ENCODE measurements at regions not wholly inside any gene's neighbourhood (a gene's known extent, or its start where the extent isn't known, plus 50 kb on each side); places are given as distances from the start of the nearest gene placed in this dataset.

- Histone ChIP-seq H3K9me3 (no peaks in the 10 kb centered on the region), H3K4me3 (no peak overlapping the region), H3K36me3 (no peaks in the 10 kb centered on the region), H3K4me1 (peaks cover 0 to 12% (median 0%) of the 10 kb centered on the region in 4 donors), H3K27me3 (no peaks in the 10 kb centered on the region), H3K27ac (no peak overlapping the region)
- peak; percentile 38 for DNase-seq
- intact Hi-C loops (cut with DNase I): no loop called here
- no peak for TF ChIP-seq EP300 (IDR thresholded peaks at IDR 0.05)
- TF ChIP-seq POLR2AphosphoS5 (IDR thresholded peaks at IDR 0.05): no peak
- TF ChIP-seq CTCF (IDR thresholded peaks at IDR 0.05): no peak
- no peak for TF ChIP-seq POLR2A (IDR thresholded peaks at IDR 0.05)
- 85 to 89% methylated on average over 18 of the region's 18 CpGs for WGBS, 2 donors
Observed at GRCh38 chr6:170091000-170091638, 199.8 kb downstream of the DLL1 start.

- WGBS, 2 donors: 83 to 87% methylated on average over 12 of the region's 12 CpGs
- Histone ChIP-seq H3K27ac (no peak overlapping the region), H3K27me3 (no peaks in the 10 kb centered on the region), H3K4me1 (peaks cover 0 to 15% (median 2%) of the 10 kb centered on the region in 4 donors), H3K9me3 (no peaks in the 10 kb centered on the region), H3K36me3 (no peaks in the 10 kb centered on the region), H3K4me3 (no peak overlapping the region)
- TF ChIP-seq POLR2AphosphoS5 (IDR thresholded peaks at IDR 0.05) (no peak), POLR2A (IDR thresholded peaks at IDR 0.05) (no peak), CTCF (IDR thresholded peaks at IDR 0.05) (no peak), EP300 (IDR thresholded peaks at IDR 0.05) (no peak)
- DNase-seq: no peak
- intact Hi-C loops (cut with DNase I): no loop called here
Observed at GRCh38 chr6:170090561-170090960, 200.3 kb downstream of the DLL1 start.

GRCh38 chr6:170089963-170090362, 200.9 kb downstream of the DLL1 start:
- peak; percentile 56 for DNase-seq
- TF ChIP-seq EP300 (IDR thresholded peaks at IDR 0.05): no peak
- no peak for TF ChIP-seq CTCF (IDR thresholded peaks at IDR 0.05)
- no peak for TF ChIP-seq POLR2A (IDR thresholded peaks at IDR 0.05)
- no peak for TF ChIP-seq POLR2AphosphoS5 (IDR thresholded peaks at IDR 0.05)
- Histone ChIP-seq H3K36me3 (no peaks in the 10 kb centered on the region), H3K27ac (no peak overlapping the region), H3K4me3 (no peak overlapping the region), H3K27me3 (no peaks in the 10 kb centered on the region), H3K9me3 (no peaks in the 10 kb centered on the region), H3K4me1 (peaks cover 0 to 21% (median 3%) of the 10 kb centered on the region in 4 donors)
- intact Hi-C loops (cut with DNase I): loop anchor here (5.0 kb wide), 1 partner anchor 68 kb away; no protein-coding TSS in a partner anchor
- WGBS, 2 donors: 67 to 73% methylated on average over 11 of the region's 11 CpGs

GRCh38 chr6:170088582-170088955, 202.3 kb downstream of the DLL1 start:
- Histone ChIP-seq H3K27me3 (no peaks in the 10 kb centered on the region), H3K27ac (no peak overlapping the region), H3K4me1 (peaks cover 0 to 23% (median 3%) of the 10 kb centered on the region in 4 donors), H3K9me3 (no peaks in the 10 kb centered on the region), H3K36me3 (no peaks in the 10 kb centered on the region), H3K4me3 (no peak overlapping the region)
- DNase-seq: peak; percentile 55
- 50 to 75% methylated on average over 20 of the region's 20 CpGs for WGBS, 2 donors
- TF ChIP-seq POLR2A (IDR thresholded peaks at IDR 0.05) (no peak), CTCF (IDR thresholded peaks at IDR 0.05) (no peak), POLR2AphosphoS5 (IDR thresholded peaks at IDR 0.05) (no peak), EP300 (IDR thresholded peaks at IDR 0.05) (no peak)
- intact Hi-C loops (cut with DNase I): loop anchor here (5.0 kb wide), 1 partner anchor 66 kb away; no protein-coding TSS in a partner anchor
